ENCODE measurements at regions not wholly inside any gene's neighbourhood (a gene's known extent, or its start where the extent isn't known, plus 50 kb on each side); places are given as distances from the start of the nearest gene placed in this dataset.

- TF ChIP-seq CTCF (conservative IDR thresholded peaks at IDR 0.05; ENCODE audit: low read depth in 2 of 2): no peak
- no peak for TF ChIP-seq POLR2AphosphoS5 (IDR thresholded peaks at IDR 0.05; ENCODE audit: low read depth)
- TF ChIP-seq REST (IDR thresholded peaks at IDR 0.05; ENCODE audit: unreplicated experiment): no peak
Measured at GRCh38 chr2:107025869-107026380, 140.0 kb upstream of the ST6GAL2 start.
